Ishikawa (cell line): ENCODE measurements at regions not wholly inside any gene's neighbourhood (a gene's known extent, or its start where the extent isn't known, plus 50 kb on each side); places are given as distances from the start of the nearest gene placed in this dataset.

ENCODE experiments used
- CEBPB ChIP-seq: IDR thresholded peaks from 2 replicates; pipeline ENCODE4 v1.6.1; 2012
- CREB1 ChIP-seq: IDR thresholded peaks from 2 replicates; pipeline ENCODE4 v1.6.1; 2012; ENCODE audit warnings: low read depth
- EGR1 ChIP-seq: IDR thresholded peaks from 2 replicates; pipeline ENCODE4 v1.6.1; 2012
- EP300 ChIP-seq: IDR thresholded peaks from 2 replicates; pipeline ENCODE4 v1.6.1; 2012; ENCODE audit warnings: borderline replicate concordance
- FOXM1 ChIP-seq: IDR thresholded peaks from 2 replicates; pipeline ENCODE4 v1.6.1; 2012; ENCODE audit warnings: low read depth, borderline replicate concordance
- NFIC ChIP-seq: IDR thresholded peaks from 2 replicates; pipeline ENCODE4 v1.6.1; 2012
- RAD21 ChIP-seq: IDR thresholded peaks from 2 replicates; pipeline ENCODE4 v1.6.1; 2012; ENCODE audit warnings: low read depth
- TAF1 ChIP-seq: IDR thresholded peaks from 2 replicates; pipeline ENCODE4 v1.6.1; 2012; ENCODE audit warnings: low read depth, mild to moderate bottlenecking
- TCF12 ChIP-seq: IDR thresholded peaks from 2 replicates; pipeline ENCODE4 v1.6.1; 2012; ENCODE audit warnings: low read depth
- TEAD4 ChIP-seq: IDR thresholded peaks from 2 replicates; pipeline ENCODE4 v1.6.1; 2012
- USF1 ChIP-seq: IDR thresholded peaks from 2 replicates; pipeline ENCODE4 v1.6.1; 2012
- YY1 ChIP-seq: IDR thresholded peaks from 2 replicates; pipeline ENCODE4 v1.6.1; 2012; ENCODE audit warnings: low read depth
- ZBTB7A ChIP-seq: IDR thresholded peaks from 2 replicates; pipeline ENCODE4 v1.6.1; 2012; ENCODE audit warnings: low read depth
- TF ChIP-seq, protein P1 (sequence below): IDR thresholded peaks from 2 replicates; pipeline ENCODE4 v1.6.1; 2012; ENCODE audit warnings: low read depth, mild to moderate bottlenecking
- TF ChIP-seq, protein P2 (sequence below): IDR thresholded peaks from 2 replicates; pipeline ENCODE4 v1.6.1; 2012

- no peak for TF ChIP-seq TEAD4
- TF ChIP-seq, protein P1, sequence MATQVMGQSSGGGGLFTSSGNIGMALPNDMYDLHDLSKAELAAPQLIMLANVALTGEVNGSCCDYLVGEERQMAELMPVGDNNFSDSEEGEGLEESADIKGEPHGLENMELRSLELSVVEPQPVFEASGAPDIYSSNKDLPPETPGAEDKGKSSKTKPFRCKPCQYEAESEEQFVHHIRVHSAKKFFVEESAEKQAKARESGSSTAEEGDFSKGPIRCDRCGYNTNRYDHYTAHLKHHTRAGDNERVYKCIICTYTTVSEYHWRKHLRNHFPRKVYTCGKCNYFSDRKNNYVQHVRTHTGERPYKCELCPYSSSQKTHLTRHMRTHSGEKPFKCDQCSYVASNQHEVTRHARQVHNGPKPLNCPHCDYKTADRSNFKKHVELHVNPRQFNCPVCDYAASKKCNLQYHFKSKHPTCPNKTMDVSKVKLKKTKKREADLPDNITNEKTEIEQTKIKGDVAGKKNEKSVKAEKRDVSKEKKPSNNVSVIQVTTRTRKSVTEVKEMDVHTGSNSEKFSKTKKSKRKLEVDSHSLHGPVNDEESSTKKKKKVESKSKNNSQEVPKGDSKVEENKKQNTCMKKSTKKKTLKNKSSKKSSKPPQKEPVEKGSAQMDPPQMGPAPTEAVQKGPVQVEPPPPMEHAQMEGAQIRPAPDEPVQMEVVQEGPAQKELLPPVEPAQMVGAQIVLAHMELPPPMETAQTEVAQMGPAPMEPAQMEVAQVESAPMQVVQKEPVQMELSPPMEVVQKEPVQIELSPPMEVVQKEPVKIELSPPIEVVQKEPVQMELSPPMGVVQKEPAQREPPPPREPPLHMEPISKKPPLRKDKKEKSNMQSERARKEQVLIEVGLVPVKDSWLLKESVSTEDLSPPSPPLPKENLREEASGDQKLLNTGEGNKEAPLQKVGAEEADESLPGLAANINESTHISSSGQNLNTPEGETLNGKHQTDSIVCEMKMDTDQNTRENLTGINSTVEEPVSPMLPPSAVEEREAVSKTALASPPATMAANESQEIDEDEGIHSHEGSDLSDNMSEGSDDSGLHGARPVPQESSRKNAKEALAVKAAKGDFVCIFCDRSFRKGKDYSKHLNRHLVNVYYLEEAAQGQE, result no peak
- TF ChIP-seq EGR1, result no peak
- TF ChIP-seq FOXM1, result no peak
- no peak for TF ChIP-seq CEBPB
- TF ChIP-seq NFIC, result no peak
- no peak for TF ChIP-seq YY1
- no peak for TF ChIP-seq RAD21
- no peak for TF ChIP-seq TAF1
- no peak for TF ChIP-seq CREB1
- no peak for TF ChIP-seq ZBTB7A
- TF ChIP-seq TCF12, result no peak
- no peak for TF ChIP-seq USF1
- TF ChIP-seq, protein P2, sequence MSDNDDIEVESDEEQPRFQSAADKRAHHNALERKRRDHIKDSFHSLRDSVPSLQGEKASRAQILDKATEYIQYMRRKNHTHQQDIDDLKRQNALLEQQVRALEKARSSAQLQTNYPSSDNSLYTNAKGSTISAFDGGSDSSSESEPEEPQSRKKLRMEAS, result no peak
- TF ChIP-seq EP300, result no peak
Measured at GRCh38 chr13:99892866-99893504, 78.6 kb downstream of the ZIC5 start.

- no peak for TF ChIP-seq CREB1
- no peak for TF ChIP-seq NFIC
- no peak for TF ChIP-seq TEAD4
- TF ChIP-seq FOXM1, result no peak
- TF ChIP-seq RAD21, result no peak
- TF ChIP-seq USF1, result no peak
- no peak for TF ChIP-seq EGR1
- TF ChIP-seq YY1, result no peak
- TF ChIP-seq TAF1, result no peak
- no peak for TF ChIP-seq CEBPB
- TF ChIP-seq ZBTB7A, result no peak
- TF ChIP-seq EP300, result no peak
- no peak for TF ChIP-seq TCF12
- TF ChIP-seq, protein P1, result no peak
Measured at GRCh38 chr13:99892196-99892613, 79.4 kb downstream of the ZIC5 start.

DNA sequence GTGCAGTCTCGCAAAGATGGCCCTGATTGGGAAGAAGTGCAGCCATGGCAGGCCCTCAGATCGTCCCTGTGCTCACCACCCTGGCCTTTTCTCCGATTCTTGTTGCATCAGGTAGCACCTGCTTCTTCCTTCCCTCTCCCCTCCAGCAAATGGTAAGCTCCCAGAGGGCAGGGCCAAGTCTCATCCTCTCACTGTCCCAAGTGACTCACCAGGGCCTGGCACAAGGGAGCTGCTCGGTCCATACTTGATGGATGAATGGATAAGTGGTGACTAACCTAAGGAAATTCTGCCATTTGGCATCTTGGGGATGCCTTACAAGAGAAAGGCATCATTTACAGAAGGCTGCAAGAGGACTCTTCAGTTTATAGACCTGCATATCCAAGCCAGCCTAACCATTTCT lies 84.9 kb downstream of the ZIC5 start:
- no peak for TF ChIP-seq RAD21
- no peak for TF ChIP-seq FOXM1
- no peak for TF ChIP-seq TAF1
- no peak for TF ChIP-seq CEBPB
- TF ChIP-seq EP300, result no peak
- TF ChIP-seq YY1, result no peak
- TF ChIP-seq USF1, result no peak
- TF ChIP-seq, protein P1, result no peak
- no peak for TF ChIP-seq ZBTB7A
- TF ChIP-seq TEAD4, result no peak
- TF ChIP-seq TCF12, result no peak
- TF ChIP-seq, protein P2, result no peak
- TF ChIP-seq EGR1, result no peak
- no peak for TF ChIP-seq CREB1
- TF ChIP-seq NFIC, result no peak

DNA sequence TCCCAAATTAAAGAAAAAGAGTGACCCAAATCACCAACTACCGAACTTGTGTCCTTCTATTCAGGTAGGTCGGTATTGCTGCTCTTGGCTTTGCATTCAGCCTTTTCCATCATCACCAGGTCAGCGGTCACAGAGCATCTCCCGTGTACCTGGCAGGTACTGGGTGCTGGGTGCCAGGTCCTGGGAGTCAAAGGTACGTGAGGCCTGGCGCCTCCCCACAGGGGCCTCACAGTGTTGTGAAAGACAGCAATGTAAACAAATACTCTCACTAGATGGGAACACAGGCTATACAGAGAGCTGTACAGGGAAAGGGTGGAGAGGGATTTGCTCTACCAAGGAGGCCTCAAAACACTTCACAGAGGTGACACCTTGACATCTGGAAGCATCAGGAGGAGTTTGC lies 86.7 kb downstream of the ZIC5 start:
- TF ChIP-seq, protein P1, result no peak
- TF ChIP-seq RAD21 (no peak), ZBTB7A (no peak), TAF1 (no peak), EP300 (no peak), USF1 (no peak), FOXM1 (no peak), CEBPB (no peak), CREB1 (no peak), YY1 (no peak), EGR1 (no peak), TEAD4 (no peak), TCF12 (no peak), NFIC (no peak)
- TF ChIP-seq, protein P2, result no peak
